ENCODE measurements at regions not wholly inside any gene's neighbourhood (a gene's known extent, or its start where the extent isn't known, plus 50 kb on each side); places are given as distances from the start of the nearest gene placed in this dataset.

GRCh38 chr2:128498086-128498485 lies 179.4 kb upstream of the HS6ST1 start:
- no peak for DNase-seq

DNA sequence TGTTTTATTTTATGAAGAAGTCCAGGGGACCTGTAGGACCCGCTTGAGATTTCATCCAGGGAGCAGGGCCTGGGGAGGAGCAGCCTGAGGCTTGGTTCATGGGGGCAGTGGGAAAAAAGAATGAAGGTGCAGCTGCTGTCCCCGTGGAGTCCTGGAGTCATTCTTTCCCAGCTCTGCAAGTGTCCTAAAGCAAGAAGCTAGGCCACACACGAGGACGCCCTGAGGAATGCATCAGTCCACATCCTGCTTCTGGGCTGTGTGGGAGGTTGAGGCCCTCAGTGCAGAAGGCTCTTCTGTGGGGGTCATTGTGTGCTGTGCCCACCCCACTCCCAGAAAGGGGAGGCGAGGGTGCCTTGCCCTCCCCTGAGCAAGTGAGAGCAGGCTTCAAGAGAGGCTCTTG lies 179.9 kb upstream of the HS6ST1 start:
- DNase-seq = no peak

- DNase-seq = no peak
Measured at GRCh38 chr2:128499367-128500137, 180.9 kb upstream of the HS6ST1 start.

DNA sequence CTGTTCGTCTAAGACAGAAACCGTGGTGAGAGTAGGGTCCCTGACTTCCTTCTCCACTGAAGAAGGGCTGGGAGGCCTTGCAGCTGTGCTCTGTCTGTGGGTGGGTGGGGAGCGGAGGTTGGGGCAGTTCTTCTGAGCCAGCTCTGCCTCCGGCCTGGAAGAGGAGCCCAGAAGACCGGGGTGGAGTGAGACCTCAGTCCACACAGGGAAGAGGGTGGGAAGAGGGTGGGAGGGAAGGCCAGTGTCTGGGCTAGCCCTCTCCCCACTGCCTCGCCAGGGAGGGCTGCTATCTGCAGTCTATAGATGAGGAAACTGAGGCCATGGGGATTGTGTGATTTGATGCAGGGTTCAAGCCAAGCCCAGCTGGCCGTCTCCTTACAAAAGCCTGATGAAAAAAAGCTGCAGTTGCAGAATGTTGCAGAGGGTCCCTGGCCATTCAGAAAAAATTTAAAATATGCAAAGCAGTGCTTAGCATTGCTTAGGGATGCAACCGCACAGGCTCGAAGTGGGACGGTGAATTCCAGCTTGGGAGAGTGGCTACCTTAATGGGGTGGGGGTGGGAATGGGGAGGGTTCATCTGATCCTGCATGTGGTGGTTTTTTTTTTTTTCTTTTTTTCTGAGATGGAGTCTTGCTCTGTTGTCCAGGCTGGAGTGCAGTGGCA lies 181.6 kb upstream of the HS6ST1 start:
- DNase-seq = no peak

GRCh38 chr2:128501006-128501690 lies 182.5 kb upstream of the HS6ST1 start:
- DNase-seq = no peak

- DNase-seq = no peak
Measured at GRCh38 chr2:128501700-128502099, 183.0 kb upstream of the HS6ST1 start.

DNA sequence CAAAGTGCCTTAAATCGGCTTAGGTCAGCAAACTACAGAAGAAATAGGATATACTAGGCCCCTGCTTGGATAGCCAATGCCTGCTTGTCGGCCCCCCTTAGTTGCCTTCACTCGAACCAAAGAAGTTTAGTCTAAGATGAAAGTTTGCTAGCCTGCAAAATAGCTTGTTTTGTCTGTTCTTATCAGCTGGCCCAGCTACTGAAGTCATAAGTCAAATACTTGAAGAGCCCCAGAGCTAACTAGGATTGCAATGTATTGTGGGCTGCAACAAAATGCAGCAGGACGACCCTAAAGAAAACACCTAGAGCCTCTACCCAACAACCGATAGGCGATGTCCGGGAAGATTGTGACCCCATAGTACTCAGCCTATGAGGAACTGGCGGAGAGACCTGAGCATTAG lies 183.5 kb upstream of the HS6ST1 start:
- DNase-seq = no peak

- DNase-seq = no peak
Measured at GRCh38 chr2:128502638-128503246, 184.1 kb upstream of the HS6ST1 start.

- DNase-seq = no peak
Measured at GRCh38 chr2:128503399-128504245, 185.0 kb upstream of the HS6ST1 start.

DNA sequence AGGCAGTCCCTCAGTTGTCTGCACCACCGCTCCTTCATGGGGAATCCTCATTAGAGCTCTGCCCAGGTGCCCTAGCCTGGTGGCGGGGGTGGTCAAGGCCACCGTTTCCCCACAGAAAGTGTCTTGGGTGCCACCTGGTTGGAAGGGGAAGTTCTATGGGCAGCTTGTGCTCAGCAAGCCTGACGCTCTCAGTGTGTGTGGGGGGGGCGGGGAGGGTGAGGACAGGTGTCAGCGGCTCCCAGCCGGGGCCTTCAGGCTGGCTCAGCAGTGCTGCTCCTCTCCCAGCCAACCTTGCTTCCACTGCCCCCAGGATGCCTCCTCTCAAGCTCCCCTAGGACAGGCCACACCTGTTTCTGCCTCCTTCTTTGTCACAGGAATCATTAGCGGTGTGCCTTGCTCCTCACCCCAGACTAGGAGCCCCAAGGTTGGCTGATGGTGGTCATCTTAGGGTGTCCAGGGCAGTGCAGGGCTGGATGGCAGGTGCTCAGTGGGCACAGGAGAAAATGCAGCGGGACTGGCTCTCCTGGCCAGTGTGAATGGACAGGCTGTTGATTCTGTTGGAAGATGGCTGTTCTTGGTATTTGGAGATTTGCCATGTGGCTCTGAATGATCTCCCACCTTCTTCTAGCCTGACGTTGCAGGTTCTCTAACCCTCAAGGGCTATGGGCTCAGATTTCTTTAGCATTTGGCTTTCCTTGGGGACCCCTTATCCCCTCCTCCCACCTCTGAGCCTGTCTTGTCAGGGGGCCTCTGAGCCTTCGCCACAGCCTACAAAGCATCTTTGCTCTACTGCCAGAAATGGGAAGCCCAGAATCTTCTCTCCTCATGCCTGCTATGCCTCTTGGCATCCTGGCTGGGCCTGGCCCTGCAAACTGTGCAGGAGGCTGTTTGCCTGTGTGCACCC lies 185.8 kb upstream of the HS6ST1 start:
- DNase-seq = no peak

DNA sequence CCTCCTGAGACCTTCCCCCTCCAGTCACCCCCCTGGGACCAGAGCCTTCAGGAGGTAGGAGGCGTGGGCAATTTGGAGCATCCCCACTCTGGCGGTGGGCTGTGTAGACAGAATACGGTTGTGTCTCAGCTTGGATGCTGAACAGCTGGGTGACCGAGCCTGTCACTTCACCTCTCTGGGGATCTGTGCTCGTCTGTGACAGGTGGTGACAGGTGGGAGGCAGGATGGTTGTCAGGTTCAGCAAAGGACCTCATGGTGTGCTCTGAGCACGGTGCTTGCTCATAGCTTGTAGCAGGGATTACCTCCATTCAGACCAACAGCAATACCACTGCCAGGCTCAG lies 186.5 kb upstream of the HS6ST1 start:
- no peak for DNase-seq

DNA sequence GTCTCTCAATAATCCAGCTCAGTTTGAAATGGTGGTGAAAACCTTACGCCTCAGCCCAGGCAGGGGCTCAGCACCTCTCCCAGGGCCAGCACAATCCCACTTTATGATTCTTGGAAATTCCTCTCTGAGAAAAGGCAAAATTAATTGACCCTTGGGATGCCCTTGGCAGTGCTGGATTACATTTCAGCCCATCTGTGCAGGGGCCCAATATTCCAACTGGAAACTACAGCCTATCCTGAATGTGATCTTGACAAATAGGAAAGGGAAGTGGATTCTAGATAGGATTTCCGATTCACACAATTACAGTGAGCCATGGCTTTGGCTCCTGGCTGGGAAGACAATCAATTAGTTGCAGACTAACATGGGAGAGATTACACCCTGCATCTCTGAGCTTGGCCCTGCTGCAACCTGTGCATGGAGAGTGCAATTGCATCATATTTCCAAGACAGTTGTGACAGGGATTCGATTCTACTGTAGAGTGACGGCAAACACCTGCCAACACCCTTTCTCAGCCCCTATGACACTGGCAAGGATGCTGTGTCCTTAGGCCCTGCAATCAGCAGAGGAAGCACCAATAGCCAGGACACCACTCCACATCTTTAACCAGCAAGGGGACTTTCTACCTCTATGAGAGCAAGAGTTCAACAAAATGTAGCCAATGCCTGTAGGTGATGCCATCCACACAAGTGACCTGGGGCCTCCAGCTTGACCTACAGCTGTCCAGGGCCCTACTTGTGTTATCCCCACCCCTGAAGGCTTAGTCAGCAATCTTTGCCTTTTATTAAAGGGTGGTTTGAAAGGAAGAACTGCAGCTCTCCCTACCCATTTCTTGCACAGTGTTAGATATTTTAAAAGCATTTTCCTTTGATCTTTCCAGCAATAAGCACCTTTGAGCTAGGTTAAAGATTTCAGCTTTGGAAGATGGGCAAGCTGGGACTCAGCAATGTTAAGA lies 187.2 kb upstream of the HS6ST1 start:
- DNase-seq = no peak

DNA sequence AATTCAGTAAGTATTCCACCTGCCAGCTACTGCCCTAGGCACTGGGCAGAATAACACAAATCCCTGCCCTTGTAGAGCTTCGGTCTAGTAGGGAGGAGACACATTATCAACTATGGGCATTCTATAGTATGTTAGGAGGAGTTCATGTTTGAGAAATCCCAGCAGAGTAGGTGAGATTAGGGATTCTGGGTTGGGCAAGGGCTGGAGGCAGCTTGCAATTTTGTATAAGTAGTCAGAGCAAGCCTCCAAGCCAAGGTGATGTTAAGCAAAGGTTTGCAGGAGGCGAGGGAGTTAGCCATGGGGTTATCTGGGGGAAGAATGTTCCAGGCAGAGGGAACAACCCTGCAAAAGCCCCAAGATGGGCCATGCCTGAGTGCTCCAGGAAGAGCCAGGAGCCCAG lies 187.9 kb upstream of the HS6ST1 start:
- no peak for DNase-seq

- no peak for DNase-seq
Measured at GRCh38 chr2:128510701-128511397, 192.2 kb upstream of the HS6ST1 start.

DNA sequence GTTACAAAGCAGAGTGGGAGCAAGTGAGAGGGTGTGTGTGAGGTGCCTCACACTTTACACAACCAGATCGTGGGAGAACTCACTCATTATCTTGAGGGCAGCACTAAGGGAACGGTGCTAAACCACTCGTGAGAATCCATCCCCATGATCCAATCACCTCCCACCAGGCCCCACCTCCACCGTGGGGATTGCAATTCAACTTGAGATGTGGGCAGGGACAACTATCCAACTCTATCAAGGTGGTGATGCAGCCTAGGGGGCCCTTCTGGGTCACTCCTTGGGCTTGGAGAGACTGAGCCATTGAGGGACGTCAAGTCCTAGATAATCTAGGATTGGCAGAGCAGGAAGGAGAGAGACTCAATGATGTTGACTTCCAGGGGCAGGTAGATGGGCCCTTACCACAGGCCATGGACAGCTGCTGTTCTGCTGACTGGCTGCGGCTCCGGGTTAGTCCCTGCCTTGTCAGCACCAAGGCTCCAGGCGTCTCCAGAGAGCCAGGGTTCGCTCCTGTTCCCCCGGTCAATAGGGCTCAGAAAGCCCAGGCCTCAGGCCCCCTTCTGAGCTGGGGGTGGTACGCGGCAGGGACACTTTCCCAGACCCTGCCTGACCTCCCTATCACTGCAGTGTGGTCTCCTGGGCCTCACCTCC lies 193.2 kb upstream of the HS6ST1 start:
- no peak for DNase-seq

DNA sequence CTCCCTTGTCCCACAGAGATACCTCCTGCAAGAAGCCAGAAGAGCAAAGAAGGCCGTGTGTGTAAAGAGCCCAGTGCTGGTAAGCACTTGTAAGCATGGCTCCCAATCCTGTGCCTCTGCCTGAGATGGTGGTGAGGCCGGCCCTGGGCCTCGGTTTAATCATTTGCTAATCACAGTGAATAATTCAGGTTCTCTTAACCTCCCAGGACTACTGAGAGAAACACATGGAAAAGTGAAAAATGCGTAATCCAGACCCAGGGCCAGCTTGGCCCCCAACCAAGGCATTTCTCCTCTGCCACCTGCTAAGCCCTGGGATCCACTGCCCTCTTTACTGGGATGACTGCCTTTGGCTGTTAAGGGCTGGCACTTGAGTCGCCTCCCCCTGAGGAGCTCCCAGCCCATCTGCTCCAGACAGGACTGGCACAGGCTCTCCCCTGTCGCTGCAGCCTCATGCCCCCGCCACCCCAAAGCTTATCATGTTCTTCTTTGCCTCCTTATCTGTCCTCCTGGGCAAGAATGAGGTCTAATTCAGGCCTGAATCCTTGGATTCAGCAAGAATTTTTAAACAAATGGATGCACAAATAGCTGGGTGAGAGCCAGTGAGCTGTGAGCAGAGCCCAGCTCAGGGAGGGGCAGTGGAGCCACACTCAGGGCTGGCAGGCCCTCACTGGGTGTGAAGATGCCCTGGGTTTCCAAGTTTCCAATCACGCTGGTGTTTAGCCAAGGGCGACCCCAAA lies 193.9 kb upstream of the HS6ST1 start:
- no peak for DNase-seq

- DNase-seq = no peak
Measured at GRCh38 chr2:128513116-128513960, 194.7 kb upstream of the HS6ST1 start.

- no peak for DNase-seq
Measured at GRCh38 chr2:128513961-128514283, 195.3 kb upstream of the HS6ST1 start.
